SHP77 treated with DMSO at 0.1 percent for 48 hours (cell line): ENCODE measurements at regions not wholly inside any gene's neighbourhood (a gene's known extent, or its start where the extent isn't known, plus 50 kb on each side); places are given as distances from the start of the nearest gene placed in this dataset.
"Not testable (repeated sequence)": the region's sequence is repeated elsewhere in the genome, so short reads cannot be mapped to it uniquely, and the experiment has no call there.

Experiments
- DNase-seq: peaks from one replicate; lab custom pipeline; 2025; lab: John Stamatoyannopoulos, UW

- not testable (repeated sequence) for DNase-seq
Observed at GRCh38 chr6:158881884-158882283, 62.7 kb upstream of the EZR start.

- DNase-seq: not testable (repeated sequence)
Observed at GRCh38 chr6:158881276-158881675, 62.1 kb upstream of the EZR start.

- no peak for DNase-seq
Observed at GRCh38 chr6:158879180-158879579, 60.0 kb upstream of the EZR start.

GRCh38 chr6:158877716-158878115 lies 58.5 kb upstream of the EZR start:
- DNase-seq: no peak

- no peak for DNase-seq
Observed at GRCh38 chr6:158876886-158877285, 57.7 kb upstream of the EZR start.

GRCh38 chr6:158870649-158870957 lies 51.4 kb upstream of the EZR start:
- DNase-seq: no peak

- DNase-seq: peak; percentile 86
Observed at GRCh38 chr6:158869826-158870648, 50.9 kb upstream of the EZR start.

- DNase-seq: peak; percentile 66
Observed at GRCh38 chr6:158868890-158869825, 50.0 kb upstream of the EZR start.
